HepG2 (cell line): ENCODE measurements at regions not wholly inside any gene's neighbourhood (a gene's known extent, or its start where the extent isn't known, plus 50 kb on each side); places are given as distances from the start of the nearest gene placed in this dataset.

ENCODE experiments used
- GABPA ChIP-seq, 2 experiments: IDR thresholded peaks; 2 replicates each; pipeline ENCODE4 v1.6.1; 2011 to 2016; ENCODE audit warnings: low read depth in 2 of 2, low read length in 1 of 2, missing biosample characterization in 1 of 2, missing genetic modification characterization in 1 of 2
- HOXA7 ChIP-seq: sonication (generic); formaldehyde crosslinking; IDR thresholded peaks from 2 replicates; pipeline ENCODE4 v1.8.1; 2022; ENCODE audit warnings: mild to moderate bottlenecking, missing genetic modification reagents, moderate library complexity
- NFIB ChIP-seq: sonication (generic); formaldehyde crosslinking; IDR thresholded peaks from 2 replicates; pipeline ENCODE4 v1.9.0; 2021; ENCODE audit warnings: missing genetic modification reagents, mild to moderate bottlenecking, borderline replicate concordance
- NKX3-1 ChIP-seq: sonication (generic); formaldehyde crosslinking; IDR thresholded peaks from 2 replicates; pipeline ENCODE4 v1.5.0; 2020; ENCODE audit warnings: missing genetic modification reagents
- POLR2AphosphoS5 ChIP-seq: IDR thresholded peaks from 2 replicates; pipeline ENCODE4 v1.6.1; 2012; ENCODE audit warnings: low read depth, low read length
- RFXANK ChIP-seq: IDR thresholded peaks from 2 replicates; pipeline ENCODE4 v1.6.1; 2016
- TARDBP ChIP-seq: sonication (generic); formaldehyde crosslinking; IDR thresholded peaks from 2 replicates; pipeline ENCODE4 v1.8.0; 2022; ENCODE audit warnings: mild to moderate bottlenecking, missing genetic modification reagents
- TCF7L2 ChIP-seq: IDR thresholded peaks from 2 replicates; pipeline ENCODE4 v1.6.1; 2011; ENCODE audit warnings: mild to moderate bottlenecking, low read depth, low read length, moderate library complexity
- TEF ChIP-seq: sonication (generic); formaldehyde crosslinking; IDR thresholded peaks from 2 replicates; pipeline ENCODE4 v1.5.0; 2020; ENCODE audit warnings: missing genetic modification reagents
- TMF1 ChIP-seq: sonication (generic); formaldehyde crosslinking; IDR thresholded peaks from 2 replicates; pipeline ENCODE4 v1.8.1; 2022; ENCODE audit warnings: low read depth, missing genetic modification reagents
- TF ChIP-seq, protein P1 (sequence below): sonication (generic); formaldehyde crosslinking; IDR thresholded peaks from 2 replicates; pipeline ENCODE4 v1.5.0; 2020; ENCODE audit warnings: mild to moderate bottlenecking, missing genetic modification reagents, moderate library complexity
- TF ChIP-seq, protein P2 (sequence below): sonication (generic); formaldehyde crosslinking; IDR thresholded peaks from 2 replicates; pipeline ENCODE4 v1.4.0; 2020; ENCODE audit warnings: missing genetic modification reagents, mild to moderate bottlenecking, borderline replicate concordance
- TF ChIP-seq, protein P3 (sequence below): sonication (generic); formaldehyde crosslinking; IDR thresholded peaks from 2 replicates; pipeline ENCODE4 v1.4.0; 2020; ENCODE audit warnings: missing genetic modification reagents
- TF ChIP-seq, protein P4 (sequence below): IDR thresholded peaks from 2 replicates; pipeline ENCODE4 v1.6.1; 2012; ENCODE audit warnings: inconsistent platforms

GRCh38 chr12:67444542-67444941, 175.4 kb downstream of the CAND1 start:
- TF ChIP-seq NKX3-1 (CRISPR knock-in tag) = no peak
- TF ChIP-seq, protein P1, sequence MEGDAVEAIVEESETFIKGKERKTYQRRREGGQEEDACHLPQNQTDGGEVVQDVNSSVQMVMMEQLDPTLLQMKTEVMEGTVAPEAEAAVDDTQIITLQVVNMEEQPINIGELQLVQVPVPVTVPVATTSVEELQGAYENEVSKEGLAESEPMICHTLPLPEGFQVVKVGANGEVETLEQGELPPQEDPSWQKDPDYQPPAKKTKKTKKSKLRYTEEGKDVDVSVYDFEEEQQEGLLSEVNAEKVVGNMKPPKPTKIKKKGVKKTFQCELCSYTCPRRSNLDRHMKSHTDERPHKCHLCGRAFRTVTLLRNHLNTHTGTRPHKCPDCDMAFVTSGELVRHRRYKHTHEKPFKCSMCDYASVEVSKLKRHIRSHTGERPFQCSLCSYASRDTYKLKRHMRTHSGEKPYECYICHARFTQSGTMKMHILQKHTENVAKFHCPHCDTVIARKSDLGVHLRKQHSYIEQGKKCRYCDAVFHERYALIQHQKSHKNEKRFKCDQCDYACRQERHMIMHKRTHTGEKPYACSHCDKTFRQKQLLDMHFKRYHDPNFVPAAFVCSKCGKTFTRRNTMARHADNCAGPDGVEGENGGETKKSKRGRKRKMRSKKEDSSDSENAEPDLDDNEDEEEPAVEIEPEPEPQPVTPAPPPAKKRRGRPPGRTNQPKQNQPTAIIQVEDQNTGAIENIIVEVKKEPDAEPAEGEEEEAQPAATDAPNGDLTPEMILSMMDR (CRISPR knock-in tag) = no peak
- no peak for TF ChIP-seq TCF7L2
- TF ChIP-seq, protein P2, sequence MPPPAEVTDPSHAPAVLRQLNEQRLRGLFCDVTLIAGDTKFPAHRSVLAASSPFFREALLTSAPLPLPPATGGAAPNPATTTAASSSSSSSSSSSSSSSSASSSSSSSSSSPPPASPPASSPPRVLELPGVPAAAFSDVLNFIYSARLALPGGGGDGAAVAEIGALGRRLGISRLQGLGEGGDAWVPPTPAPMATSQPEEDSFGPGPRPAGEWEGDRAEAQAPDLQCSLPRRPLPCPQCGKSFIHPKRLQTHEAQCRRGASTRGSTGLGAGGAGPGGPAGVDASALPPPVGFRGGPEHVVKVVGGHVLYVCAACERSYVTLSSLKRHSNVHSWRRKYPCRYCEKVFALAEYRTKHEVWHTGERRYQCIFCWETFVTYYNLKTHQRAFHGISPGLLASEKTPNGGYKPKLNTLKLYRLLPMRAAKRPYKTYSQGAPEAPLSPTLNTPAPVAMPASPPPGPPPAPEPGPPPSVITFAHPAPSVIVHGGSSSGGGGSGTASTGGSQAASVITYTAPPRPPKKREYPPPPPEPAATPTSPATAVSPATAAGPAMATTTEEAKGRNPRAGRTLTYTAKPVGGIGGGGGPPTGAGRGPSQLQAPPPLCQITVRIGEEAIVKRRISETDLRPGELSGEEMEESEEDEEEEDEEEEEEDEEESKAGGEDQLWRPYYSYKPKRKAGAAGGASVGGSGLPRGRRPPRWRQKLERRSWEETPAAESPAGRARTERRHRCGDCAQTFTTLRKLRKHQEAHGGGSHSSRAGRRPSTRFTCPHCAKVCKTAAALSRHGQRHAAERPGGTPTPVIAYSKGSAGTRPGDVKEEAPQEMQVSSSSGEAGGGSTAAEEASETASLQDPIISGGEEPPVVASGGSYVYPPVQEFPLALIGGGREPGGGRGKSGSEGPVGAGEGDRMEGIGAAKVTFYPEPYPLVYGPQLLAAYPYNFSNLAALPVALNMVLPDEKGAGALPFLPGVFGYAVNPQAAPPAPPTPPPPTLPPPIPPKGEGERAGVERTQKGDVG (CRISPR knock-in tag) = no peak
- no peak for TF ChIP-seq HOXA7 (CRISPR knock-in tag)
- TF ChIP-seq POLR2AphosphoS5 = no peak
- TF ChIP-seq, protein P3, sequence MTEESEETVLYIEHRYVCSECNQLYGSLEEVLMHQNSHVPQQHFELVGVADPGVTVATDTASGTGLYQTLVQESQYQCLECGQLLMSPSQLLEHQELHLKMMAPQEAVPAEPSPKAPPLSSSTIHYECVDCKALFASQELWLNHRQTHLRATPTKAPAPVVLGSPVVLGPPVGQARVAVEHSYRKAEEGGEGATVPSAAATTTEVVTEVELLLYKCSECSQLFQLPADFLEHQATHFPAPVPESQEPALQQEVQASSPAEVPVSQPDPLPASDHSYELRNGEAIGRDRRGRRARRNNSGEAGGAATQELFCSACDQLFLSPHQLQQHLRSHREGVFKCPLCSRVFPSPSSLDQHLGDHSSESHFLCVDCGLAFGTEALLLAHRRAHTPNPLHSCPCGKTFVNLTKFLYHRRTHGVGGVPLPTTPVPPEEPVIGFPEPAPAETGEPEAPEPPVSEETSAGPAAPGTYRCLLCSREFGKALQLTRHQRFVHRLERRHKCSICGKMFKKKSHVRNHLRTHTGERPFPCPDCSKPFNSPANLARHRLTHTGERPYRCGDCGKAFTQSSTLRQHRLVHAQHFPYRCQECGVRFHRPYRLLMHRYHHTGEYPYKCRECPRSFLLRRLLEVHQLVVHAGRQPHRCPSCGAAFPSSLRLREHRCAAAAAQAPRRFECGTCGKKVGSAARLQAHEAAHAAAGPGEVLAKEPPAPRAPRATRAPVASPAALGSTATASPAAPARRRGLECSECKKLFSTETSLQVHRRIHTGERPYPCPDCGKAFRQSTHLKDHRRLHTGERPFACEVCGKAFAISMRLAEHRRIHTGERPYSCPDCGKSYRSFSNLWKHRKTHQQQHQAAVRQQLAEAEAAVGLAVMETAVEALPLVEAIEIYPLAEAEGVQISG (CRISPR knock-in tag) = no peak
- no peak for TF ChIP-seq NFIB (CRISPR knock-in tag)
- TF ChIP-seq TARDBP (CRISPR knock-in tag) = no peak
- TF ChIP-seq RFXANK = no peak
- no peak for TF ChIP-seq GABPA (IDR thresholded peaks at IDR 0.05; ENCODE audit: low read depth, low read length)
- TF ChIP-seq GABPA (CRISPR knock-in tag; IDR thresholded peaks at IDR 0.05; ENCODE audit: low read depth) = no peak
- TF ChIP-seq TEF = no peak
- TF ChIP-seq, protein P4, sequence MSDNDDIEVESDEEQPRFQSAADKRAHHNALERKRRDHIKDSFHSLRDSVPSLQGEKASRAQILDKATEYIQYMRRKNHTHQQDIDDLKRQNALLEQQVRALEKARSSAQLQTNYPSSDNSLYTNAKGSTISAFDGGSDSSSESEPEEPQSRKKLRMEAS = no peak
- no peak for TF ChIP-seq TMF1 (CRISPR knock-in tag)
